ENCODE measurements at regions not wholly inside any gene's neighbourhood (a gene's known extent, or its start where the extent isn't known, plus 50 kb on each side); places are given as distances from the start of the nearest gene placed in this dataset.

- no peak for DNase-seq
- intact Hi-C loops (cut with micrococcal nuclease) = no loop called here
- no peaks in the 10 kb centered on the region for H3K36me3 Mint-ChIP-seq
- peaks cover 2% of the 10 kb centered on the region for H3K4me1 Mint-ChIP-seq (ENCODE audit: low read depth)
- POLR2A ChIA-PET = no interaction called here
- H3K4me3 Mint-ChIP-seq = no peak overlapping the region
- H3K27me3 Mint-ChIP-seq = no peaks in the 10 kb centered on the region
- CTCF ChIA-PET = no interaction called here
- no peak overlapping the region for H3K27ac Mint-ChIP-seq
- no peaks in the 10 kb centered on the region for H3K9me3 Mint-ChIP-seq
Observed at GRCh38 chr4:23297327-23297726, 592.5 kb downstream of the PPARGC1A start.

- Mint-ChIP-seq H3K4me3 (no peak overlapping the region), H3K9me3 (no peaks in the 10 kb centered on the region), H3K36me3 (no peaks in the 10 kb centered on the region), H3K27me3 (no peaks in the 10 kb centered on the region), H3K4me1 (ENCODE audit: low read depth) (peaks cover 9% of the 10 kb centered on the region), H3K27ac (no peak overlapping the region)
- POLR2A ChIA-PET = no interaction called here
- CTCF ChIA-PET = no interaction called here
- DNase-seq = no peak
- intact Hi-C loops (cut with micrococcal nuclease) = no loop called here
Observed at GRCh38 chr4:23291139-23291538, 598.4 kb downstream of the GBA3 start.

- Mint-ChIP-seq H3K27ac (no peak overlapping the region), H3K4me3 (no peak overlapping the region), H3K9me3 (no peaks in the 10 kb centered on the region), H3K27me3 (no peaks in the 10 kb centered on the region), H3K36me3 (no peaks in the 10 kb centered on the region), H3K4me1 (ENCODE audit: low read depth) (peaks cover 9% of the 10 kb centered on the region)
- intact Hi-C loops (cut with micrococcal nuclease) = no loop called here
- ChIA-PET CTCF (no interaction called here), POLR2A (no interaction called here)
- DNase-seq = no peak
Observed at GRCh38 chr4:23290656-23291055, 597.9 kb downstream of the GBA3 start.

GRCh38 chr4:23279377-23279986, 586.7 kb downstream of the GBA3 start:
- ChIA-PET CTCF (no interaction called here), POLR2A (no interaction called here)
- Mint-ChIP-seq H3K36me3 (no peaks in the 10 kb centered on the region), H3K9me3 (no peaks in the 10 kb centered on the region), H3K4me3 (no peak overlapping the region), H3K27me3 (no peaks in the 10 kb centered on the region), H3K4me1 (ENCODE audit: low read depth) (no peaks in the 10 kb centered on the region), H3K27ac (no peak overlapping the region)
- DNase-seq = no peak
- intact Hi-C loops (cut with micrococcal nuclease) = no loop called here

GRCh38 chr4:23278845-23279244, 586.1 kb downstream of the GBA3 start:
- Mint-ChIP-seq H3K27me3 (no peaks in the 10 kb centered on the region), H3K4me3 (no peak overlapping the region), H3K9me3 (no peaks in the 10 kb centered on the region), H3K27ac (no peak overlapping the region), H3K36me3 (no peaks in the 10 kb centered on the region), H3K4me1 (ENCODE audit: low read depth) (no peaks in the 10 kb centered on the region)
- ChIA-PET POLR2A (no interaction called here), CTCF (no interaction called here)
- DNase-seq = no peak
- intact Hi-C loops (cut with micrococcal nuclease) = no loop called here

GRCh38 chr4:23276076-23276475, 583.3 kb downstream of the GBA3 start:
- Mint-ChIP-seq H3K4me3 (no peak overlapping the region), H3K9me3 (no peaks in the 10 kb centered on the region), H3K27me3 (no peaks in the 10 kb centered on the region), H3K27ac (no peak overlapping the region), H3K4me1 (ENCODE audit: low read depth) (no peaks in the 10 kb centered on the region), H3K36me3 (no peaks in the 10 kb centered on the region)
- intact Hi-C loops (cut with micrococcal nuclease) = no loop called here
- DNase-seq = no peak
- CTCF ChIA-PET = no interaction called here
- POLR2A ChIA-PET = no interaction called here

GRCh38 chr4:23269566-23269965, 576.8 kb downstream of the GBA3 start:
- no peak for DNase-seq
- intact Hi-C loops (cut with micrococcal nuclease) = no loop called here
- Mint-ChIP-seq H3K36me3 (no peaks in the 10 kb centered on the region), H3K4me3 (no peak overlapping the region), H3K9me3 (no peaks in the 10 kb centered on the region), H3K4me1 (ENCODE audit: low read depth) (no peaks in the 10 kb centered on the region), H3K27ac (no peak overlapping the region), H3K27me3 (no peaks in the 10 kb centered on the region)
- ChIA-PET POLR2A (no interaction called here), CTCF (no interaction called here)

GRCh38 chr4:23268072-23268771, 575.5 kb downstream of the GBA3 start:
- intact Hi-C loops (cut with micrococcal nuclease) = no loop called here
- Mint-ChIP-seq H3K4me1 (ENCODE audit: low read depth) (no peaks in the 10 kb centered on the region), H3K27me3 (no peaks in the 10 kb centered on the region), H3K9me3 (no peaks in the 10 kb centered on the region), H3K4me3 (no peak overlapping the region), H3K27ac (no peak overlapping the region), H3K36me3 (no peaks in the 10 kb centered on the region)
- POLR2A ChIA-PET = no interaction called here
- CTCF ChIA-PET = no interaction called here
- no peak for DNase-seq

GRCh38 chr4:23266401-23266800, 573.7 kb downstream of the GBA3 start:
- POLR2A ChIA-PET = no interaction called here
- no peaks in the 10 kb centered on the region for H3K9me3 Mint-ChIP-seq

GRCh38 chr4:23260511-23260910, 567.8 kb downstream of the GBA3 start:
- intact Hi-C loops (cut with micrococcal nuclease) = no loop called here
- Mint-ChIP-seq H3K9me3 (no peaks in the 10 kb centered on the region), H3K36me3 (no peaks in the 10 kb centered on the region), H3K4me1 (ENCODE audit: low read depth) (no peaks in the 10 kb centered on the region), H3K4me3 (no peak overlapping the region), H3K27me3 (peaks cover 1% of the 10 kb centered on the region), H3K27ac (no peak overlapping the region)
- DNase-seq = no peak
- ChIA-PET POLR2A (no interaction called here), CTCF (no interaction called here)

More at GRCh38 chr4:23266401-23266800, 573.7 kb downstream of the GBA3 start:
- no peaks in the 10 kb centered on the region for H3K4me1 Mint-ChIP-seq (ENCODE audit: low read depth)
- no peak overlapping the region for H3K4me3 Mint-ChIP-seq
- no peak for DNase-seq
- H3K36me3 Mint-ChIP-seq = no peaks in the 10 kb centered on the region
- H3K27ac Mint-ChIP-seq = no peak overlapping the region
- no peaks in the 10 kb centered on the region for H3K27me3 Mint-ChIP-seq
- CTCF ChIA-PET = no interaction called here
- intact Hi-C loops (cut with micrococcal nuclease) = no loop called here

GRCh38 chr4:23245203-23245832, 552.6 kb downstream of the GBA3 start:
- H3K9me3 Mint-ChIP-seq = no peaks in the 10 kb centered on the region

GRCh38 chr4:23242962-23243361, 550.2 kb downstream of the GBA3 start:
- intact Hi-C loops (cut with micrococcal nuclease) = no loop called here
- DNase-seq = no peak
- ChIA-PET POLR2A (no interaction called here), CTCF (no interaction called here)
- Mint-ChIP-seq H3K4me3 (no peak overlapping the region), H3K27me3 (no peaks in the 10 kb centered on the region), H3K4me1 (ENCODE audit: low read depth) (no peaks in the 10 kb centered on the region), H3K9me3 (peaks cover 4% of the 10 kb centered on the region), H3K27ac (no peak overlapping the region), H3K36me3 (no peaks in the 10 kb centered on the region)

More at GRCh38 chr4:23245203-23245832, 552.6 kb downstream of the GBA3 start:
- no peaks in the 10 kb centered on the region for H3K27me3 Mint-ChIP-seq
- ChIA-PET POLR2A (no interaction called here), CTCF (interaction anchor here (0.6 kb wide), 1 partner anchor 266 kb away, joined by 4 read pairs; no protein-coding TSS in a partner anchor)
- intact Hi-C loops (cut with micrococcal nuclease) = no loop called here
- no peak for DNase-seq
- H3K27ac Mint-ChIP-seq = no peak overlapping the region
- H3K4me3 Mint-ChIP-seq = no peak overlapping the region
- H3K36me3 Mint-ChIP-seq = no peaks in the 10 kb centered on the region
- H3K4me1 Mint-ChIP-seq (ENCODE audit: low read depth) = no peaks in the 10 kb centered on the region

- Mint-ChIP-seq H3K9me3 (peaks cover 4% of the 10 kb centered on the region), H3K27ac (no peak overlapping the region), H3K27me3 (no peaks in the 10 kb centered on the region), H3K36me3 (no peaks in the 10 kb centered on the region), H3K4me3 (no peak overlapping the region), H3K4me1 (ENCODE audit: low read depth) (no peaks in the 10 kb centered on the region)
- ChIA-PET CTCF (no interaction called here), POLR2A (no interaction called here)
- intact Hi-C loops (cut with micrococcal nuclease) = no loop called here
- no peak for DNase-seq
Observed at GRCh38 chr4:23241408-23241807, 548.7 kb downstream of the GBA3 start.
